CD4-positive, alpha-beta memory T cell (primary cell): ENCODE measurements at regions not wholly inside any gene's neighbourhood (a gene's known extent, or its start where the extent isn't known, plus 50 kb on each side); places are given as distances from the start of the nearest gene placed in this dataset.

Experiments used
- CTCF ChIA-PET: fragments of 350-600 bp; sonication (Branson Sonifier 250); formaldehyde crosslinking; loops from one replicate; lab custom pipeline; 2021; ENCODE audit warnings: inconsistent platforms; ENCODE audit not compliant: partially characterized antibody; lab: Charles Lee
- POLR2A ChIA-PET: fragments of 350-600 bp; sonication (Branson Sonifier 250); formaldehyde crosslinking; loops from one replicate; lab custom pipeline; 2021; ENCODE audit not compliant: partially characterized antibody; lab: Charles Lee
- DNase-seq, 5 donors: peaks; one replicate each; pipeline versions ENCODE4 v3.0.0 to v3.0.0-alpha.2; 2020 to 2022; ENCODE audit warnings: mixed read lengths in 1 of 5
- H3K27ac ChIP-seq: one replicate; pipeline ENCODE4 v1.7.0; 2013; ENCODE audit warnings: low read depth, low read length
- H3K27me3 ChIP-seq: 2 replicates; pipeline ENCODE4 v1.7.0; 2013; ENCODE audit warnings: mild to moderate bottlenecking, low read length, moderate library complexity; ENCODE audit not compliant: insufficient read depth
- H3K36me3 ChIP-seq: 2 replicates; pipeline ENCODE4 v1.7.0; 2013; ENCODE audit warnings: mild to moderate bottlenecking, low read length, moderate library complexity; ENCODE audit not compliant: insufficient read depth
- H3K4me1 ChIP-seq: 2 replicates; pipeline ENCODE4 v1.7.0; 2013; ENCODE audit warnings: mild to moderate bottlenecking, low read length, moderate library complexity; ENCODE audit not compliant: insufficient read depth
- H3K4me3 ChIP-seq, 2 donors: one replicate each; pipeline ENCODE4 v1.7.0; 2013; ENCODE audit warnings: low read length in 2 of 2, mild to moderate bottlenecking in 1 of 2
- H3K9me3 ChIP-seq, 2 donors: one replicate each; pipeline ENCODE4 v1.7.0; 2013; ENCODE audit warnings: low read length in 2 of 2, control low read depth in 1 of 2; ENCODE audit not compliant: control insufficient read depth in 1 of 2
- H3K27ac Mint-ChIP-seq, 7 donors: one replicate each; pipeline ENCODE4 v1.8.0; 2020 to 2021; ENCODE audit warnings: mixed read lengths in 7 of 7, mild to moderate bottlenecking in 6 of 7, inconsistent platforms in 3 of 7, moderate library complexity in 3 of 7
- H3K27me3 Mint-ChIP-seq, 2 donors: one replicate each; pipeline ENCODE4 v1.8.0; 2020 to 2021; ENCODE audit warnings: mixed read lengths in 2 of 2
- H3K36me3 Mint-ChIP-seq, 2 donors: one replicate each; pipeline ENCODE4 v1.8.0; 2020 to 2021; ENCODE audit warnings: mixed read lengths in 2 of 2, inconsistent platforms in 1 of 2, mild to moderate bottlenecking in 1 of 2
- H3K4me1 Mint-ChIP-seq, 4 donors: one replicate each; pipeline ENCODE4 v1.8.0; 2020 to 2021; ENCODE audit warnings: mixed read lengths in 4 of 4, mild to moderate bottlenecking in 1 of 4
- H3K4me3 Mint-ChIP-seq, 8 donors: one replicate each; pipeline ENCODE4 v1.8.0; 2020 to 2021; ENCODE audit warnings: mixed read lengths in 8 of 8, mild to moderate bottlenecking in 7 of 8, moderate library complexity in 6 of 8, inconsistent platforms in 3 of 8
- H3K9me3 Mint-ChIP-seq, 8 donors: one replicate each; pipeline ENCODE4 v1.8.0; 2020 to 2021; ENCODE audit warnings: mixed read lengths in 8 of 8, mild to moderate bottlenecking in 5 of 8, inconsistent platforms in 3 of 8, moderate library complexity in 1 of 8
- intact Hi-C: fragments of 100-400 bp; cut with micrococcal nuclease; formaldehyde crosslinking; loops from one replicate; pipeline ENCODE4 v1.15.1; 2023

GRCh38 chr2:43001787-43002468 is 209.5 kb upstream of the HAAO start:
- Histone ChIP-seq H3K4me3 (no peak overlapping the region), H3K9me3 (no peaks in the 10 kb centered on the region), H3K27ac (no peak overlapping the region), H3K4me1 (no peaks in the 10 kb centered on the region), H3K36me3 (no peaks in the 10 kb centered on the region), H3K27me3 (no peaks in the 10 kb centered on the region)
- intact Hi-C loops = no loop called here
- H3K4me1 Mint-ChIP-seq = no peaks in the 10 kb centered on the region
- POLR2A ChIA-PET = no interaction called here
- DNase-seq = no peak
- no peaks in the 10 kb centered on the region for H3K36me3 Mint-ChIP-seq
- CTCF ChIA-PET = no interaction called here
- H3K9me3 Mint-ChIP-seq = no peaks in the 10 kb centered on the region
- H3K4me3 Mint-ChIP-seq = no peak overlapping the region
- no peak overlapping the region for H3K27ac Mint-ChIP-seq
- H3K27me3 Mint-ChIP-seq = peaks cover 2 to 3% of the 10 kb centered on the region in 2 donors

GRCh38 chr2:43001055-43001378 is 208.6 kb upstream of the HAAO start:
- peaks cover 0 to 4% (median 0%) of the 10 kb centered on the region in 8 donors for H3K9me3 Mint-ChIP-seq
- H3K4me3 Mint-ChIP-seq = no peak overlapping the region
- no peak overlapping the region for H3K27ac Mint-ChIP-seq
- Histone ChIP-seq H3K4me1 (no peaks in the 10 kb centered on the region), H3K27me3 (no peaks in the 10 kb centered on the region), H3K36me3 (no peaks in the 10 kb centered on the region), H3K4me3 (no peak overlapping the region), H3K27ac (no peak overlapping the region), H3K9me3 (no peaks in the 10 kb centered on the region)
- ChIA-PET POLR2A (no interaction called here), CTCF (no interaction called here)
- no peak for DNase-seq
- H3K36me3 Mint-ChIP-seq = no peaks in the 10 kb centered on the region
- intact Hi-C loops = no loop called here
- H3K27me3 Mint-ChIP-seq = peaks cover 2 to 3% of the 10 kb centered on the region in 2 donors
- no peaks in the 10 kb centered on the region for H3K4me1 Mint-ChIP-seq

- Mint-ChIP-seq H3K27ac (peak overlapping the region in 1 of 7 donors; percentile 64), H3K4me3 (no peak overlapping the region), H3K27me3 (peaks cover 2 to 3% of the 10 kb centered on the region in 2 donors), H3K9me3 (peaks cover 0 to 8% (median 4%) of the 10 kb centered on the region in 8 donors), H3K4me1 (no peaks in the 10 kb centered on the region), H3K36me3 (no peaks in the 10 kb centered on the region)
- Histone ChIP-seq H3K4me3 (no peak overlapping the region), H3K36me3 (no peaks in the 10 kb centered on the region), H3K27ac (no peak overlapping the region), H3K27me3 (no peaks in the 10 kb centered on the region), H3K9me3 (no peaks in the 10 kb centered on the region), H3K4me1 (no peaks in the 10 kb centered on the region)
- CTCF ChIA-PET = no interaction called here
- intact Hi-C loops = no loop called here
- POLR2A ChIA-PET = no interaction called here
- no peak for DNase-seq
Measured at GRCh38 chr2:43000242-43001054, 208.1 kb upstream of the HAAO start.

GRCh38 chr2:42999856-43000241 is 207.5 kb upstream of the HAAO start:
- Histone ChIP-seq H3K27me3 (no peaks in the 10 kb centered on the region), H3K4me3 (no peak overlapping the region), H3K4me1 (no peaks in the 10 kb centered on the region), H3K36me3 (no peaks in the 10 kb centered on the region), H3K9me3 (no peaks in the 10 kb centered on the region), H3K27ac (no peak overlapping the region)
- Mint-ChIP-seq H3K9me3 (peaks cover 0 to 8% (median 4%) of the 10 kb centered on the region in 8 donors), H3K36me3 (no peaks in the 10 kb centered on the region), H3K4me3 (no peak overlapping the region), H3K4me1 (no peaks in the 10 kb centered on the region), H3K27me3 (peaks cover 2 to 3% of the 10 kb centered on the region in 2 donors), H3K27ac (no peak overlapping the region)
- intact Hi-C loops = no loop called here
- POLR2A ChIA-PET = no interaction called here
- CTCF ChIA-PET = no interaction called here
- no peak for DNase-seq

GRCh38 chr2:42999391-42999841 is 207.0 kb upstream of the HAAO start:
- Mint-ChIP-seq H3K36me3 (no peaks in the 10 kb centered on the region), H3K27me3 (peaks cover 2 to 3% of the 10 kb centered on the region in 2 donors), H3K27ac (no peak overlapping the region), H3K4me3 (no peak overlapping the region), H3K9me3 (peaks cover 0 to 8% (median 4%) of the 10 kb centered on the region in 8 donors), H3K4me1 (no peaks in the 10 kb centered on the region)
- no peak overlapping the region for H3K4me3 ChIP-seq
- no peak overlapping the region for H3K27ac ChIP-seq
- H3K9me3 ChIP-seq = no peaks in the 10 kb centered on the region
- no peaks in the 10 kb centered on the region for H3K27me3 ChIP-seq
- intact Hi-C loops = no loop called here
- POLR2A ChIA-PET = no interaction called here
- CTCF ChIA-PET = no interaction called here
- H3K4me1 ChIP-seq = no peaks in the 10 kb centered on the region
- H3K36me3 ChIP-seq = no peaks in the 10 kb centered on the region
- DNase-seq = no peak

- Histone ChIP-seq H3K36me3 (no peaks in the 10 kb centered on the region), H3K27ac (no peak overlapping the region), H3K9me3 (no peaks in the 10 kb centered on the region), H3K27me3 (no peaks in the 10 kb centered on the region), H3K4me1 (no peaks in the 10 kb centered on the region), H3K4me3 (no peak overlapping the region)
- Mint-ChIP-seq H3K27me3 (peaks cover 2 to 3% of the 10 kb centered on the region in 2 donors), H3K4me1 (no peaks in the 10 kb centered on the region), H3K36me3 (no peaks in the 10 kb centered on the region), H3K27ac (no peak overlapping the region), H3K4me3 (no peak overlapping the region), H3K9me3 (peaks cover 0 to 8% (median 4%) of the 10 kb centered on the region in 8 donors)
- intact Hi-C loops = no loop called here
- DNase-seq = no peak
- ChIA-PET CTCF (no interaction called here), POLR2A (no interaction called here)
Measured at GRCh38 chr2:42998721-42999120, 206.3 kb upstream of the HAAO start.

- H3K4me3 Mint-ChIP-seq = no peak overlapping the region
- H3K4me3 ChIP-seq = no peak overlapping the region
- no peak overlapping the region for H3K27ac ChIP-seq
- no peaks in the 10 kb centered on the region for H3K4me1 ChIP-seq
- DNase-seq = no peak
- H3K27me3 ChIP-seq = no peaks in the 10 kb centered on the region
- no peaks in the 10 kb centered on the region for H3K36me3 ChIP-seq
- intact Hi-C loops = no loop called here
- H3K4me1 Mint-ChIP-seq = no peaks in the 10 kb centered on the region
- peaks cover 0 to 8% (median 4%) of the 10 kb centered on the region in 8 donors for H3K9me3 Mint-ChIP-seq
- ChIA-PET CTCF (no interaction called here), POLR2A (no interaction called here)
- no peaks in the 10 kb centered on the region for H3K9me3 ChIP-seq
- H3K27ac Mint-ChIP-seq = no peak overlapping the region
- peaks cover 2 to 3% of the 10 kb centered on the region in 2 donors for H3K27me3 Mint-ChIP-seq
- no peaks in the 10 kb centered on the region for H3K36me3 Mint-ChIP-seq
Measured at GRCh38 chr2:42996528-42996927, 204.1 kb upstream of the HAAO start.
